Fibroblast of skin of abdomen (primary cell): ENCODE measurements at regions not wholly inside any gene's neighbourhood (a gene's known extent, or its start where the extent isn't known, plus 50 kb on each side); places are given as distances from the start of the nearest gene placed in this dataset.

Source experiments
- DNase-seq: peaks from one replicate; pipeline ENCODE4 v3.0.0-alpha.2; 2013

- no peak for DNase-seq
Measured at GRCh38 chr20:39669659-39670058, 707.5 kb downstream of the DHX35 start.

- no peak for DNase-seq
Measured at GRCh38 chr20:39668038-39668437, 705.9 kb downstream of the DHX35 start.

- peak; percentile 69 for DNase-seq
Measured at GRCh38 chr20:39661833-39662232, 699.7 kb downstream of the DHX35 start.

- DNase-seq: no peak
Measured at GRCh38 chr20:39660965-39661364, 698.8 kb downstream of the DHX35 start.

- DNase-seq: peak; percentile 83
Measured at GRCh38 chr20:39660226-39660625, 698.1 kb downstream of the DHX35 start.

GRCh38 chr20:39658662-39659409, 696.7 kb downstream of the DHX35 start:
- no peak for DNase-seq

GRCh38 chr20:39654171-39654570, 692.0 kb downstream of the DHX35 start:
- no peak for DNase-seq

GRCh38 chr20:39651645-39652325, 689.6 kb downstream of the DHX35 start:
- no peak for DNase-seq

GRCh38 chr20:39646874-39647413, 684.8 kb downstream of the DHX35 start:
- no peak for DNase-seq

GRCh38 chr20:39645131-39645530, 683.0 kb downstream of the DHX35 start:
- DNase-seq: no peak

- DNase-seq: no peak
Measured at GRCh38 chr20:39643292-39643691, 681.1 kb downstream of the DHX35 start.

GRCh38 chr20:39641423-39641822, 679.3 kb downstream of the DHX35 start:
- DNase-seq: no peak

GRCh38 chr20:39640147-39640546, 678.0 kb downstream of the DHX35 start:
- DNase-seq: no peak

GRCh38 chr20:39638731-39639130, 676.6 kb downstream of the DHX35 start:
- DNase-seq: no peak

GRCh38 chr20:39633689-39634088, 671.5 kb downstream of the DHX35 start:
- DNase-seq: no peak

- no peak for DNase-seq
Measured at GRCh38 chr20:39632757-39633156, 670.6 kb downstream of the DHX35 start.

GRCh38 chr20:39632176-39632575, 670.0 kb downstream of the DHX35 start:
- no peak for DNase-seq

GRCh38 chr20:39631557-39631956, 669.4 kb downstream of the DHX35 start:
- peak; percentile 41 for DNase-seq

GRCh38 chr20:39630215-39630908, 668.2 kb downstream of the DHX35 start:
- peak; percentile 52 for DNase-seq

GRCh38 chr20:39627765-39628164, 665.6 kb downstream of the DHX35 start:
- no peak for DNase-seq

GRCh38 chr20:39624316-39624715, 662.2 kb downstream of the DHX35 start:
- DNase-seq: no peak

- DNase-seq: peak; percentile 54
Measured at GRCh38 chr20:39623584-39624234, 661.6 kb downstream of the DHX35 start.

- DNase-seq: no peak
Measured at GRCh38 chr20:39619271-39619785, 657.2 kb downstream of the DHX35 start.
